DND-41 (cell line): ENCODE measurements at regions not wholly inside any gene's neighbourhood (a gene's known extent, or its start where the extent isn't known, plus 50 kb on each side); places are given as distances from the start of the nearest gene placed in this dataset.

Experiments
- ATAC-seq: fragments of 200-7000 bp; cut with Tn5 transposase; 3 replicates; pipeline ENCODE4 v1.9.1; 2021; ENCODE audit warnings: low read depth; ENCODE audit not compliant: insufficient read depth
- DNase-seq: peaks from one replicate; pipeline ENCODE4 v3.0.0-alpha.2; 2020
- H2AFZ ChIP-seq: 2 replicates; pipeline ENCODE4 v1.6.0; 2012; ENCODE audit warnings: low read depth, low read length
- H3K27ac ChIP-seq: 2 replicates; pipeline ENCODE4 v1.5.1; 2012; ENCODE audit warnings: low read length, inconsistent platforms
- H3K27me3 ChIP-seq: fragments of 200-600 bp; sonication (generic); 2 replicates; pipeline ENCODE4 v1.6.0; 2012; ENCODE audit warnings: low read length, mild to moderate bottlenecking, inconsistent platforms; ENCODE audit not compliant: insufficient read depth, poor library complexity
- H3K36me3 ChIP-seq: 2 replicates; pipeline ENCODE4 v1.5.1; 2012; ENCODE audit warnings: low read length, inconsistent platforms; ENCODE audit not compliant: insufficient read depth
- H3K4me1 ChIP-seq: 2 replicates; pipeline ENCODE4 v1.5.1; 2012; ENCODE audit warnings: mild to moderate bottlenecking, low read length; ENCODE audit not compliant: insufficient read depth
- H3K4me2 ChIP-seq: 2 replicates; pipeline ENCODE4 v1.6.0; 2012; ENCODE audit warnings: mild to moderate bottlenecking, moderate library complexity, low read length, inconsistent platforms; ENCODE audit not compliant: insufficient read depth
- H3K4me3 ChIP-seq, 2 experiments: fragments of 200-600 bp in 1 of 2; shearing (Covaris generic) in 1 of 2; 2 replicates each; pipeline ENCODE4 v1.5.1; 2012 to 2016; ENCODE audit warnings: inconsistent platforms in 2 of 2, low read length in 2 of 2, mild to moderate bottlenecking in 2 of 2, low read depth in 1 of 2, moderate library complexity in 1 of 2
- H3K79me2 ChIP-seq: 2 replicates; pipeline ENCODE4 v1.6.0; 2012; ENCODE audit warnings: low read length, inconsistent platforms; ENCODE audit not compliant: insufficient read depth
- H3K9ac ChIP-seq: 2 replicates; pipeline ENCODE4 v1.6.0; 2012; ENCODE audit warnings: low read depth, mild to moderate bottlenecking, inconsistent platforms, low read length, moderate library complexity
- H3K9me3 ChIP-seq: 2 replicates; pipeline ENCODE4 v1.5.1; 2012; ENCODE audit warnings: low read length, moderate library complexity, mild to moderate bottlenecking, inconsistent platforms; ENCODE audit not compliant: insufficient read depth, severe bottlenecking
- H4K20me1 ChIP-seq: 2 replicates; pipeline ENCODE4 v1.6.0; 2012; ENCODE audit warnings: low read length; ENCODE audit not compliant: insufficient read depth
- CTCF ChIP-seq: IDR thresholded peaks from 2 replicates; pipeline ENCODE4 v1.5.1; 2012; ENCODE audit warnings: borderline replicate concordance, low read length, moderate library complexity, mild to moderate bottlenecking; ENCODE audit not compliant: poor library complexity, severe bottlenecking; ENCODE audit errors: extremely low read depth
- EZH2 ChIP-seq: IDR thresholded peaks from 3 replicates; pipeline ENCODE4 v1.6.1; 2012; ENCODE audit warnings: borderline replicate concordance, low read depth, mild to moderate bottlenecking, moderate library complexity, low read length, inconsistent platforms; ENCODE audit not compliant: severe bottlenecking

GRCh38 chr13:89343165-89343564, 1672.0 kb downstream of the SLITRK5 start:
- H3K9ac ChIP-seq = no peak overlapping the region
- no peaks in the 10 kb centered on the region for H3K9me3 ChIP-seq
- TF ChIP-seq CTCF = no peak
- TF ChIP-seq EZH2 = no peak
- H3K4me1 ChIP-seq = no peaks in the 10 kb centered on the region
- no peak overlapping the region for H2AFZ ChIP-seq
- DNase-seq (no peak), ATAC-seq (no peak)
- H3K27me3 ChIP-seq = no peaks in the 10 kb centered on the region
- no peak overlapping the region for H3K4me2 ChIP-seq
- no peaks in the 10 kb centered on the region for H4K20me1 ChIP-seq
- H3K27ac ChIP-seq = no peak overlapping the region
- H3K79me2 ChIP-seq = no peaks in the 10 kb centered on the region
- H3K4me3 ChIP-seq = no peak overlapping the region
- no peaks in the 10 kb centered on the region for H3K36me3 ChIP-seq

- H4K20me1 ChIP-seq = no peaks in the 10 kb centered on the region
- no peaks in the 10 kb centered on the region for H3K27me3 ChIP-seq
- H3K9me3 ChIP-seq = no peaks in the 10 kb centered on the region
- no peaks in the 10 kb centered on the region for H3K4me1 ChIP-seq
- no peak for DNase-seq
- ATAC-seq = no peak
- TF ChIP-seq EZH2 = no peak
- TF ChIP-seq CTCF = no peak
- H3K4me3 ChIP-seq = no peak overlapping the region
- H3K36me3 ChIP-seq = no peaks in the 10 kb centered on the region
- H3K79me2 ChIP-seq = no peaks in the 10 kb centered on the region
- H3K27ac ChIP-seq = no peak overlapping the region
- no peak overlapping the region for H3K9ac ChIP-seq
- H3K4me2 ChIP-seq = no peak overlapping the region
- no peak overlapping the region for H2AFZ ChIP-seq
These were observed 1681.2 kb downstream of the SLITRK5 start for GRCh38 chr13:89352384-89352783.

GRCh38 chr13:89361909-89362308, 1690.7 kb downstream of the SLITRK5 start:
- H3K9me3 ChIP-seq = no peaks in the 10 kb centered on the region
- H4K20me1 ChIP-seq = no peaks in the 10 kb centered on the region
- H2AFZ ChIP-seq = no peak overlapping the region
- no peaks in the 10 kb centered on the region for H3K36me3 ChIP-seq
- ATAC-seq = no peak
- TF ChIP-seq CTCF (no peak), EZH2 (no peak)
- no peaks in the 10 kb centered on the region for H3K27me3 ChIP-seq
- no peak overlapping the region for H3K27ac ChIP-seq
- no peaks in the 10 kb centered on the region for H3K4me1 ChIP-seq
- no peak overlapping the region for H3K4me3 ChIP-seq
- H3K9ac ChIP-seq = no peak overlapping the region
- no peak overlapping the region for H3K4me2 ChIP-seq
- DNase-seq = no peak
- H3K79me2 ChIP-seq = no peaks in the 10 kb centered on the region

GRCh38 chr13:89363144-89363543, 1692.0 kb downstream of the SLITRK5 start:
- H2AFZ ChIP-seq = no peak overlapping the region
- no peak overlapping the region for H3K9ac ChIP-seq
- no peak overlapping the region for H3K4me2 ChIP-seq
- H3K4me1 ChIP-seq = no peaks in the 10 kb centered on the region
- H3K4me3 ChIP-seq = no peak overlapping the region
- no peaks in the 10 kb centered on the region for H4K20me1 ChIP-seq
- no peak for ATAC-seq
- TF ChIP-seq CTCF (no peak), EZH2 (no peak)
- DNase-seq = no peak
- no peaks in the 10 kb centered on the region for H3K79me2 ChIP-seq
- no peaks in the 10 kb centered on the region for H3K9me3 ChIP-seq
- H3K36me3 ChIP-seq = no peaks in the 10 kb centered on the region
- no peak overlapping the region for H3K27ac ChIP-seq
- no peaks in the 10 kb centered on the region for H3K27me3 ChIP-seq
